ENCODE measurements at regions not wholly inside any gene's neighbourhood (a gene's known extent, or its start where the extent isn't known, plus 50 kb on each side); places are given as distances from the start of the nearest gene placed in this dataset.

DNA sequence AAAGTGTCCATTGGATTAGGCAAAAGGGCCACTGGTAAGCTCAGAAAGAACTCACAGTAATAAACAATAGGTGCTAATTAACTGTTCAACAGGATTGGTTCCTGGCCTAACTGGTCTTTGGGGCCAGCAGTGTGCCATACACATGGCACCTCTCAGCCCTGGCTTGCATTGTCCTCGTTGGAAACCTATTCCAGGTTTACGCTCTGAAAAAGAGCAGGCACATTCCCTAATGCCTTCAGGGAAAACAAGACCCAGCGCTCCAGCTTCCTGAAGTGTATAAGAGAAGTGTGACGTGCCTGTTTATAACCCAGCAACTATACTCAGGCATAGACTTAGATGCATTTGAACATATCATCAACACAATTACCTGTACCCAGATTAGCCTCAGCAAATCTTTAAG, 51.9 kb upstream of the RBM47 start:
- DNase-seq, result no peak

DNA sequence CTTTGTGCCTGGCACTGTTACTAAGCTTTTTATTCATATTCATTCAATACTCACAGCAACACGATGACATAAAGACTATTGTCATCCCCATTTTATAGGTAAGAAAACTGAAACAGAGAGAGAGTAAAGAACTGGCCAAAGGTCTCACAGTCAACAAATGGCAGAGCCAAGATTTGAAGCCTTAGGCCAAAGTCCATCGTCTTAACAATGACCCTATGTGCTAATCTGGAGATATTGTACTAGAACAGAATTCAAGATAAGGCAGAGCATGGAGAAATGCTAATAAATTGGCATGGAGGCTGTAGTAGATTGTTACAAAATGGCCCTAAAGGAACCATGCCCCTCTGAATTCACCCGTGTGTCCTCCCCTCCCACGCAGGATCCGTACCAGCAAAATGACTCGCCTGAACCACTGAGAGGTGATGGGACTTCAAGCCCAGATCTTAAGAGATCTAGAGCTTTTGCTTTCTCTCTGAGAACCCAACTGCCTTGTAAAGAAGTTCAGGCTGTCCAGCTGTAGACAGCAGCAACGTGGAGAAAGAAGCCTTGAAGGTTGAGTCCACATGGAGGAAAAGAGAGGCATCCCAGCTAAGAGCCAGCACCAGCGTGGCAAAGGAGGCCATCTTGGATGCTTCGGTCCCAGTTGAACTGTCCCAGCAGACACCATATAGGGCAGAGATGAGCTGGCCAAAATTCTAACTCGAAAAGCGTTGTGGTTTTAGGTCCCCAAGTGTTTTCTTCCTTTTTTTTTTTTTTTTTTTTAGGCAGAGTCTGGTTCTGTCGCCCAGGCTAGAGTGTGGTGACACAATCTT, 52.8 kb upstream of the RBM47 start:
- no peak for DNase-seq

DNA sequence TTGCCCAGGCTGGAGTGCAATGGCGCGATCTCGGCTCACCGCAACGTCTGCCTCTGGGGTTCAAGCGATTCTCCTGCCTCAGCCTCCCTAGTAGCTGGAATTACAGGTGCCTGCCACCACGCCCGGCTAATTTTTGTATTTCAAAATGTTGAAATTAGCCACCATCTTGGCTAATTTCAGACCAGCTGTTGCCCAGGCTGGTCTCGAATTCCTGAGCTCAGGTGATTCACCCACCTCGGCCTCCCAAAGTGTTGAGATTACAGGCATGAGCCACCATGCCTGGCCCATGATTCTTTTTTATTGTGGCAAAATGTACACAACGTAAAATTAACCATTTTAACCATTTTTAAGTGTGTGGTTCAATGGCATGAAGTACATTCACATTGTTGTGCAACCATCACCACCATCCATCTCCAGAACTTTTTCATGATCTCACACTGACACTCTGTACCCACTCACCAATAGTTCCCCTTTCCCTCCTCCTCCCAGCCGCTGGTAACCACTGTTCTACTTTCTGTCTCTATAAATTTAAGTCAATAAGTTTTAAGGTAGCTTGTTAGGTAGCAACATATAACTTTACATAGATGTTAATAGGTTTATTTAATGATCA, 54.0 kb upstream of the RBM47 start:
- peak in 1 of 2 donors; percentile 12 for DNase-seq

DNA sequence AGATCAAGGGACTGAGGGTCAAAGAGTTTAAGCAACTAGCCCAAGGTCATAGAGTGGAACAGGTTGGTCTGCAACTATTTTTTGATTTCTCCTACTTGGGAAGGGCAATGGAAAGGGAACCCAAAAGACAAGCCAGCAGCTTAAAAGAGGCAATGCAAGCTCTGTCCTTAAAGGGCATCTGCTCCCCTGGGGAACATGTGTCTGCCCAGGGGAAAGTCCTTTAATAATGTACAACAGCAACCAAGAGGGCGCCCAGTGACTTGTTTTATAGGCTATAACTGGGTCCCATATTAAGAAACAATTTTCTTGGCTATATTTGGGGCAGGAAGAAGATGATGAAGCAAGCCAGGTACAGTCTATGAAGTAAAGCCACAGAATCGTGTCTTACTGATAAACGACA, 54.7 kb upstream of the RBM47 start:
- no peak for DNase-seq

DNA sequence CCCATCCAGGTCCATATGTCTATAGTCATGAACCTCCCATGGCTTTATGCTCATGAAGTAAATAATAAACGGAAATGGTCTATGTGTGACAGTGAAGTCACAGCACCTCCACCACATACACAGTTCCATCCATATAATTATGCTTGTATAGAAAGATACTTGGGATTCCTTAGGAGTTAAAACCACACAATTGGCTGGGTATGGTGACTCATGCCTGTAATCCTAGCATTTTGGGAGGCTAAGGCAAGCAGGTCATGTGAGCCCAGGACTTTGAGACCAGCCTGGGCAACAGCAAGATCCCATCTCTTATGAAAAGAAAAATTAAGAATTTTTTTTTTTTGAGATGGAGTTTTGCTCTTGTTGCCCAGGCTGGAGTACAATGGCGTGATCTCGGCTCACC, 55.6 kb upstream of the RBM47 start:
- DNase-seq, result no peak

DNA sequence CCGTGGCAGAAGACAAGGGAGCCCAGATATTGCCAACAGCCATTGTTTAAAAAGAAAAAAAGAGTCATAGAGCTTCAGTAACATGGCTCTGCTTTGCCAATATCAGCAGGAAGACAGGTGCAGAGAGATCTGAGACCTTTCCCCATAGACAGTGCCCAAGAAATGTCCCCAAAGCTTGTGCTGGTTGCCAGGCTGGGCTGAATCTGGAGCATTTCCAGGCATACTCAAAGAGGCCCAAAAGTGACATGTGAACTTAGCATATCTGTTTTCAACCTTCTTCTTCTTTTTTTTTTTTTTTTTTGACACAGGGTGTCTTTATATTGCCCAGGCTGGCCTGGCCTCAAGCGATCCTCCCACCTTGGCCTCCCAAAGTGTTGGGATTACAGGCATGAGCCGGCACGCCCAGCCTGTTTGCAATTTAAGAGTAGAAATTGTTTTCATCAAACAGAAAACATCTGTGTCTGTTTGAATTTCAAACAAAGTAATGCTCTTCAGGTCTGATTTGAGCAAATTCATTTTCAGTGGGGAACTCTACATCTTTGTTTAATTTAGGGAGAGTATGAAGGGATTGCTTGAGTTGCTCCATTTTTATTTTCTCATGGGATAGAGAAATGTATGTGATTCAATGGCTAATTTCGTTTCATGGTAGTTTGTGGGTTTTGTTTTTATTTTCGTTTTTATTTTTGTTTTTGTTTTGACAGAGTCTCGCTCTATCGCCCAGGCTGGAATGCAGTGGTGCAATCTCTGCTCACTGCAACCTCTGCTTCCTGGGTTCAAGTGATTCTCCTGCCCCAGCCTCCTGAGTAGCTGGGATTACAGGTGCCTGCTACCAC, 56.6 kb upstream of the RBM47 start:
- DNase-seq, result no peak

DNA sequence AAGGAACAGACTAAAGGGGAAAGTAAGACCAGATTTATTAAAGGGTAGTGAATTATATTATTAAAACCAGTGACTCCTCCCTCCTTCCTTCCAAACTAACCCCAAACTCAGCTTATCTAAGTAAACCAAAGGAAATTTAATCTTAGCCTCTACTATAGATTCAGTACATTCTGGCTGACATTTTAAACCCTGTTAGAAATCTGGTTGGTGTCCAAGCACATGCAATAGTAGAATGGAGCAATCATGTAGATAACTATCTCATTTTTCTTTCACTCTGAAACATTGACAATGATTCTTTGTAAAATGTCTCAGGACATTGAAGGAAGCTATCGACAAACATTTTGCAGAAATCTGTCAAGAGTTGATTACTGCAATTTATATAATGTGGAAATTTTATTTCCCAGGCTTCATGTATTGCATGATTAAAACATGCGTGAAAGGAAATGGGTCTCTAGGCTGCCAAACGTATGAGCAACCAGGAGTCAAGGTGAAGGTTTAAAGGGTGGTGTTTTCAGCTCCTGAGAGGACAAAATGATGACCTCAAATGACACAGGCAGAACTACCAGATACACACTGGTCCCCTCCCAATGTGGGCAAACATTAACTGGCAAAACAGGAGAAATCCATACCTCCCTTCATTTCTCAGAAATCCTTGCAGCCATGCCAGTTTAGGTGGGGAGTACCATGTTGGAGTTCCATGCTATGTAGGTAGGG, 58.2 kb upstream of the RBM47 start:
- no peak for DNase-seq

DNA sequence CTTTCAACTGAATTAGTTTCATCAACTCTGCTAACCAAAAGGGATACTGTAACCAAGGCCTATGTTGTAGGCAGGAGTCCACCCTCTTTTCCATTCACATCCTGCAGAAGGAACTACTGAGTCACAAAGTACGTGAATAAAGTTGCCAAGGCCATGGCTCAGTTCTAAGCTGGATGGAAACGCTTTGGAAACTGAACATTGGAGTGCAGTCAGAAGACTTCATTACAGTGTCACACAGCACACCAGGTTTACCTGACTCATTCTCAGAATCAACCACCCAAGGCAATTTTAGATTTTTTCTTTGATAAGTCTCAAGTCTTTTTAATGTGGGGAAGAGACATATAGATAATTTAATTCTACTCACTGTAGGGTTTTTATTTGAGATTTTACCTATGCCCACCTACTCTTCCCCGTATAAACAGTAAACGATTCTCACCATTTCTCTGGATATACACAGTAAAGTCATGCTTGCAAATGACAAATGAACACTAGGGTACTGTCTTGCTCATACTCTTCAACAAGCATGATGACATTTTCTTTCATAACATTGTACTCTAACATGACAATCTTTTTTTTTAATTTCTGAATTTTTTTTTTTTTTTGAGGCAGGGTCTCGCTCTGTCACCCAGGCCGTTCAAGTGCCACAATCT, 58.9 kb upstream of the RBM47 start:
- DNase-seq, result no peak

DNA sequence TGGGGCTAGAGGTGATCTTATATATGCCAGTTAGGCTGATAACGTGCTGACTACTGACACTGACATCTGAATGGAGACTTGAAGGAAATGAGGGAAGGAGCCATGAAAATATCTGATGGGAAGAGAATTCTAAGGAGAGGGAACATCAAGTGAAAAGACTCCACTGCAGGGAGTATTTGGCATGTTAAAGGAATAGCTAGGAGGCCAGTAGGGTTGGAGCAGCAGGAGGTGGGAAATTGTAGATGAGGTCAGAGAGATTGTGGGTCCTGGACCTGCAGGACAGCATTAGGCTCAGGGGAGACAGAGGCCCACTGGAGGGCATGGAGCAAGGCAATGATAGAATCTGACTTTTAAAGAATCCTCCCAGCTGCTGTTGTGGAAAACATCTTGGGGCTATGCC, 55.8 kb upstream of the NSUN7 start:
- DNase-seq, result no peak

DNA sequence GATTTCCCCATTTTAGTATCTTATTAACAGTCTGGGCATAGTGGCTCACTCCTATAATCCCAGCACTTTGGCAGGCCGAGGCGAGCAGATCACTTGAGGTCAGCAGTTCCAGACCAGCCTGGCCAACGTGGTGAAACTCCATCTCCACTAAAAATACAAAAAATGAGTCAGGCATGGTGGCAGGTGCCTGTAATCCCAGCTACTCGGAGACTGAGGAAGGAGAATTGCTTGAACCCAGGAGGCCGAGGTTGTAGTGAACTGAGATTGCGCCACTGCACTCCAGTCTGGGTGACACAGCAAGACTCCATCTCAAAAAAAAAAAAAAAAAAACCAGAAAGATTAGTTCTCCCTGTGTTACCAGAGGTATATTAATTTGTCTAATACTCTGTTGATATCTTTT, 52.3 kb upstream of the NSUN7 start:
- DNase-seq, result peak in 1 of 2 donors; percentile 18

DNA sequence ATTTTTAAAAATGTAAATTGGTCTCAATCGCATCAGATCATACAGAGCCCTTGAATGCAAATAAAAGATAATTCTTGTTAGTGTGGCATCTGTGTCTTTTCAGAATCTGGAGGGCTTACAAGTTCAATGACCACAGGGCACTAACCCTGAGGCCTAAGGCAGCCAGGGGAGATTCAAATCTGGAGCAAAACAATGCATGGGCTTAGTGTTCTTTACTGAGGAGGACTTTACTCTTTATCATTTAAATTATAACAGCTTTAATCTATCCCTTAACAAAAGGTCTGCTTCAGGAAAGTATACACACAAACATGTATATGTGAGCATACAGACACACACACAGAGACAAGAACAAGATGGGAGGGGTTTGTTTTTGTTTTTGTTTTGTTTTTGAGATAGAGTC, 51.0 kb upstream of the NSUN7 start:
- no peak for DNase-seq

DNA sequence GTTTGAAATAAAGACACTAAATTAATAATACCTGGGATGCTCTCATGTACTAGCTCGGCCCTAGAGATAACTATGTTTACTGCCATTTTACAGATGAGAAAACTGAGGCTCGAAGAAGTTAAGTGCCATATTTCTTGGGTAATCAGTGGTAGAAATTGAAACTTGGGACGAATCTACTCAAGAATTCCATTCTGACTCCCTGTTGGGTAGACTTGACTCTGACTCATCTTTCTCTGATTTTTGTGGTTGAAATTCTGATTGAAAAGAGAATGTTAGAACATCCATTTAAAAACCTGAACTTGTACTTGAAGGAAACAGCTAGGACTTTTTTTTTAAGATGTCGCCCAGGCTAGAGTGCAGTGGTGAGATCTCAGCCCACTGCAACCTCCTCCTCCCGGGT, 50.1 kb upstream of the NSUN7 start:
- no peak for DNase-seq

Measured in CD4-positive, alpha-beta T cell treated with Interferon alpha-2 for 1 hour (primary cell).